GM10248 (cell line): ENCODE measurements at regions not wholly inside any gene's neighbourhood (a gene's known extent, or its start where the extent isn't known, plus 50 kb on each side); places are given as distances from the start of the nearest gene placed in this dataset.

Experiments
- CTCF ChIA-PET: fragments of 300-600 bp; sonication (Branson Sonifier 250); formaldehyde crosslinking; extraction: SDS; loops from one replicate; lab custom pipeline; 2021; ENCODE audit warnings: antibody characterized with exemption; lab: Yijun Ruan, JAX
- POLR2A ChIA-PET: fragments of 350-650 bp; sonication (Branson Sonifier 250); formaldehyde crosslinking; extraction: SDS; loops from one replicate; lab custom pipeline; 2020; ENCODE audit warnings: antibody characterized with exemption; lab: Yijun Ruan, JAX
- DNase-seq: peaks from one replicate; pipeline ENCODE4 v3.0.0; 2012; ENCODE audit errors: extremely low spot score
- CTCF ChIP-seq: IDR thresholded peaks from 2 replicates; pipeline ENCODE4 v1.5.1; 2012; ENCODE audit warnings: mild to moderate bottlenecking, low read depth; ENCODE audit errors: extremely low read depth, missing control alignments, control extremely low read depth

DNA sequence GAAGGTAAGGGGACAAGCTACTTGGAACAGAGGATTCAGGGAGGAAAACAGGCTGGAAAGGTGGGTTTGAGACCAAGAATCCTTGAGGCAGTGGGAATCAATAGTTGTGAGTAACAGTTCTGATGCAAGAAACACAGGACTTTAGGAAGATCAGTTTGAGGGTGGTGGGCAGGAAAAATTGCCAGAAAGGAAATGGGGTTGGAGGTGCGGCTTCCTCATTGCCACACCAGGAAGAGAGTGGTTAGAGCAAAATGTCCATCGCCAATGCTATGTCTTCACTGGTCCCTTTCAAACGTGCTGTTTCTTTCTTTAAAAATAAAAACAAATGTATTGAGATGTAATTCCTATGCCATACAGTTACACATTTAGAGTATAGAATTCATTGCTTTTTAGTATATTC lies 57.1 kb upstream of the NOCT start:
- DNase-seq: no peak
- ChIA-PET POLR2A (no interaction called here), CTCF (no interaction called here)
- no peak for TF ChIP-seq CTCF

GRCh38 chr4:138957302-138957701 lies 58.3 kb upstream of the NOCT start:
- no peak for TF ChIP-seq CTCF
- no peak for DNase-seq
- CTCF ChIA-PET: interaction anchor here (0.8 to 1.7 kb wide), 2 partner anchors 8 kb away, joined by 3 to 4 read pairs; no protein-coding TSS in a partner anchor
- POLR2A ChIA-PET: no interaction called here

- CTCF ChIA-PET: interaction anchor here (1.0 to 1.3 kb wide), 2 partner anchors 16 to 35 kb away, joined by 3 to 4 read pairs; no protein-coding TSS in a partner anchor
- no peak for DNase-seq
- no peak for TF ChIP-seq CTCF
- POLR2A ChIA-PET: no interaction called here
Observed at GRCh38 chr4:138954428-138954827, 61.2 kb upstream of the NOCT start.

DNA sequence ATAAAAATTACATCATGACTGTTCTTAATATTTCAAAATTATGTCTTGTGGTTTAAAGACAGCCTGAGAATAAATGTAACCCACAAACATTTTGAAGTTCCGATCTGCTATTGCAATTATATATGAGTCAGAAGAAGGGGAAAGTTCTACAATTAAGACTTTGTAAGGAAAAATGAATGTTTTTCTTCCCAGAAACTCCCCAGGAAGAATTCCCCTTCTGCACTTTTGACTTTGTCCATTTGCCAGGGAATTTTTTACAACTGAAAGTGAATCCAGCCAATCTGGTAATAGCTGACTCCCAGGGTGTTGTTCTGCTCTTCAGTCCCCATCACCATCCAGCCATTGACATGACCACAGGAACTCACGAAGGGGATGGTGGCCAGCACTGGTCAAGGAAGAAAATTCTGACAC lies 61.6 kb upstream of the NOCT start:
- DNase-seq: no peak
- CTCF ChIA-PET: interaction anchor here (1.0 to 1.3 kb wide), 2 partner anchors 16 to 35 kb away, joined by 3 to 4 read pairs; no protein-coding TSS in a partner anchor
- no peak for TF ChIP-seq CTCF
- POLR2A ChIA-PET: no interaction called here

- POLR2A ChIA-PET: no interaction called here
- CTCF ChIA-PET: interaction anchor here (0.7 to 2.4 kb wide), 3 partner anchors 12 to 81 kb away, joined by 3 to 7 read pairs (median 3); no protein-coding TSS in a partner anchor
- TF ChIP-seq CTCF: no peak
- no peak for DNase-seq
Observed at GRCh38 chr4:138952411-138952810, 63.2 kb upstream of the NOCT start.

GRCh38 chr4:138951764-138952163 lies 63.8 kb upstream of the NOCT start:
- DNase-seq: no peak
- POLR2A ChIA-PET: no interaction called here
- TF ChIP-seq CTCF: no peak
- CTCF ChIA-PET: interaction anchor here (0.7 to 2.4 kb wide), 4 partner anchors 12 to 81 kb away, joined by 3 to 7 read pairs (median 3); no protein-coding TSS in a partner anchor
